DMS 273 (cell line): ENCODE measurements at regions not wholly inside any gene's neighbourhood (a gene's known extent, or its start where the extent isn't known, plus 50 kb on each side); places are given as distances from the start of the nearest gene placed in this dataset.

Experiments used
- DNase-seq: peaks from one replicate; lab custom pipeline; 2025; ENCODE audit not compliant: unreplicated experiment; lab: John Stamatoyannopoulos, UW

DNA sequence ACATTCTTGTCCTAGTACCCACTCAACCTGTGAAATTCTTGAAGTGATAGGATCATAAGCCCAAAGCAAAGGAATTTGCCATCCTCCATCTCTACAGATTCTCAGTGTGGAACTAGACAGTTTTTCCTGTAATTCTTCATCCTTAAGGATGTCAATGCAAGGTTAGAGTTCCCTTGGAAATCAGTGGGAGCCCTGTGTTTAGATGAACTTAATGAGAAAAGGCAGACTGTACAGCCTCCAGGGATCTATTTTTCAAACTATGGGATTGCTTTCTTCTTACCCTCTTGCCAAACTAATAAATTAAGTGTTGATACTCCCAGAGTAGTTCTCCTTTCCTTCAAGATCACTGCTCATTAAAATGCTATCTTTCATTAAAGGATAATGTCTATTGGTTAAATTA lies 78.1 kb upstream of the OLFM3 start:
- no peak for DNase-seq

DNA sequence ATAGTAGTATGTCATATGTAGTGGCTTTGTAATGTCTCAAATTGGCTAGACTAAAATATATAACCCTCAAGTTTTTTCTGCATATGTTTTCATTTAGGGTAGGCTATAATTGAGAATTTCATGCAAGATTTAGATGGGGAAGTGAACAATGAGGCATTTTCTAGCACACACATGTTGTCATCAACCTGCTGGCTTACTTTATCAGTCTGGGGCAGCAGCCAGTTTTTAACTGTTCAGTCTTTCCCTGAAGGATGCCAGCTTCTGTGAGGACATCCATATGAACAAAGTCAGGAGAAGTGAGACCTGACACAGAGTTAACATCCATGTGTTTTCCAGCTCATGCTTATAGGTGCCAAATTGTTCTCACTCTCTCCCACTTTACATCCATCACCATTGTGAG lies 74.7 kb upstream of the OLFM3 start:
- DNase-seq, result no peak

DNA sequence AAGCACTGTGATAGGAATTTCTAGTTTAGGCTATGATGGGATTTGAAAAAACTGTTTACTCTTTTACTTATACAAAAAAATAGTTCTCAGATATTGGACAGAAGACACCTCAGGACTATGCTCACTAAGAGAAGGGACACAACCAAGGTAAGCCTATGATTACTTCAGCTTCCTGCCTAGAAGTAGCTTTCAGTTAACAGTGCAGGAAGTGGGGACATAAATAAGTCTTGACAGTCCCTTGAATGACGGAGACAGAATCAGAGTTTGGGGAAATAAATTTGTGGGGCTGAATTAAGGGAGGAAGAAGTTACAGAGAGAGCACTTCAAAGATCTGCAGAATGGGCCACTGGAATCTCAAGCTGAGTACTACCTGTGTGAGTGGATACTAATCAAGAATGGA lies 53.8 kb upstream of the OLFM3 start:
- DNase-seq, result no peak

DNA sequence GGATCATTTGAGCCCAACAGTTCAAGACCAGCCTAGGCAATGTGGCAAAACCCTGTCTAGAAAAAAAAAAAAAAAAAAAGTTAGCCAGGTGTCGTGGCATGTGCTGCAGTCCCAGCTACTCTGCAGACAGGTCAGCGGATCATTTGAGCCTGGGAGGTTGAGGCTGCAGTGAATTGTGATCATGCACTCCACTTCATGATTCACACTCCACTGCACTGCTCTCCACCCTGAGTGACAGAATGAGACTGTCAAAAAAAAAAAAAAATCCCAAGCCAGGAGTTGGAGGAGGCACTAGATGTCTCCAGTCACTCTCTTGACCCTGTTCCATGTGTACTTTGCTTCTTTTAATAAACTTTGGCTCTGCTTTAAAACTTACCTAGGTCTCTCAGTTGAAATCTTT lies 51.0 kb upstream of the OLFM3 start:
- DNase-seq, result no peak
